ENCODE measurements at regions not wholly inside any gene's neighbourhood (a gene's known extent, or its start where the extent isn't known, plus 50 kb on each side); places are given as distances from the start of the nearest gene placed in this dataset.
"Not testable (repeated sequence)": the region's sequence is repeated elsewhere in the genome, so short reads cannot be mapped to it uniquely, and the experiment has no call there.

- H3K36me3 ChIP-seq; H3K27me3 ChIP-seq (replicated peaks); H3K9me3 ChIP-seq (replicated peaks); DNase-seq (ENCODE audit: low read depth in 1 of 2, low spot score in 2 of 2); H3K27ac ChIP-seq; H3K4me1 ChIP-seq (replicated peaks); H3K4me3 ChIP-seq: not testable (repeated sequence)
Measured at GRCh38 chr6:4725136-4725760, 51.0 kb upstream of the CDYL start.

- not testable (repeated sequence) for H3K4me3 ChIP-seq; H3K4me1 ChIP-seq (replicated peaks)
Measured at GRCh38 chr6:4724727-4725126, 51.5 kb upstream of the CDYL start.

GRCh38 chr6:4723383-4723782, 52.8 kb upstream of the CDYL start:
- Histone ChIP-seq H3K9me3 (replicated peaks) (no peaks in the 10 kb centered on the region), H3K27me3 (replicated peaks) (no peaks in the 10 kb centered on the region), H3K4me3 (no peak overlapping the region), H3K4me1 (replicated peaks) (peaks cover 7% of the 10 kb centered on the region), H3K27ac (no peak overlapping the region), H3K36me3 (no peaks in the 10 kb centered on the region)
- no peak for DNase-seq (ENCODE audit: low read depth in 1 of 2, low spot score in 2 of 2)

More at GRCh38 chr6:4724727-4725126, 51.5 kb upstream of the CDYL start:
- DNase-seq (ENCODE audit: low read depth in 1 of 2, low spot score in 2 of 2); H3K27me3 ChIP-seq (replicated peaks); H3K36me3 ChIP-seq; H3K27ac ChIP-seq; H3K9me3 ChIP-seq (replicated peaks): not testable (repeated sequence)

DNA sequence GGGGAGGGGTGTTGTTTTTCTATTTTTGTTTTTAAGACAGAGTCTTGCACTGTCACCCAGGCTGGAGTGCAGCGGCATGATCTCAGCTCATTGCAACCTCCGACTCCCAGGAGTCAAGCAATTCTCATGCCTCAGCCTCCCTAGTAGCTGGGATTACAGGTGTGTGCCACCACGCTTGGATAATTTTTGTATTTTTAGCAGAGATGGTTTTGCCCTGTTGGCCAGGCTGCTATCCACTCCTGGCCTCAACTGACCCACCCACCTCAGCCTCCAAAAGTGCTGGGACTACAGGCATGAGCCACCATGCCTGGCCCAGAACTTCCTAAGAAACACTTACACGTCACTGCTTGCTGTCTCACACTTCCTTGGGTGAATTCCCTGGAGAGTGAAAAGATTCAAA, 54.8 kb upstream of the CDYL start:
- not testable (repeated sequence) for H3K4me1 ChIP-seq (replicated peaks); H3K36me3 ChIP-seq; H3K27ac ChIP-seq; H3K27me3 ChIP-seq (replicated peaks); H3K4me3 ChIP-seq; DNase-seq (ENCODE audit: low read depth in 1 of 2, low spot score in 2 of 2); H3K9me3 ChIP-seq (replicated peaks)

- H3K36me3 ChIP-seq, result no peaks in the 10 kb centered on the region
- no peaks in the 10 kb centered on the region for H3K9me3 ChIP-seq (replicated peaks)
- no peak overlapping the region for H3K27ac ChIP-seq
- H3K4me1 ChIP-seq (replicated peaks), result no peaks in the 10 kb centered on the region
- no peak overlapping the region for H3K4me3 ChIP-seq
- no peak for DNase-seq (ENCODE audit: low read depth in 1 of 2, low spot score in 2 of 2)
- H3K27me3 ChIP-seq (replicated peaks), result no peaks in the 10 kb centered on the region
Measured at GRCh38 chr6:4719491-4719890, 56.7 kb upstream of the CDYL start.

GRCh38 chr6:4717856-4718255, 58.3 kb upstream of the CDYL start:
- no peaks in the 10 kb centered on the region for H3K36me3 ChIP-seq
- no peak for DNase-seq (ENCODE audit: low read depth in 1 of 2, low spot score in 2 of 2)
- no peaks in the 10 kb centered on the region for H3K9me3 ChIP-seq (replicated peaks)
- no peaks in the 10 kb centered on the region for H3K27me3 ChIP-seq (replicated peaks)
- H3K27ac ChIP-seq, result no peak overlapping the region
- H3K4me3 ChIP-seq, result no peak overlapping the region
- H3K4me1 ChIP-seq (replicated peaks), result no peaks in the 10 kb centered on the region

- Histone ChIP-seq H3K36me3 (no peaks in the 10 kb centered on the region), H3K9me3 (replicated peaks) (no peaks in the 10 kb centered on the region), H3K4me3 (no peak overlapping the region), H3K4me1 (replicated peaks) (no peaks in the 10 kb centered on the region), H3K27ac (no peak overlapping the region), H3K27me3 (replicated peaks) (no peaks in the 10 kb centered on the region)
- DNase-seq (ENCODE audit: low read depth in 1 of 2, low spot score in 2 of 2), result no peak
Measured at GRCh38 chr6:4717124-4717523, 59.1 kb upstream of the CDYL start.

GRCh38 chr6:4714961-4715501, 61.2 kb upstream of the CDYL start:
- DNase-seq (ENCODE audit: low read depth in 1 of 2, low spot score in 2 of 2), result no peak
- no peak overlapping the region for H3K27ac ChIP-seq
- no peaks in the 10 kb centered on the region for H3K27me3 ChIP-seq (replicated peaks)
- H3K36me3 ChIP-seq, result no peaks in the 10 kb centered on the region
- H3K4me3 ChIP-seq, result no peak overlapping the region
- no peaks in the 10 kb centered on the region for H3K9me3 ChIP-seq (replicated peaks)
- H3K4me1 ChIP-seq (replicated peaks), result no peaks in the 10 kb centered on the region

GRCh38 chr6:4712291-4712690, 63.9 kb upstream of the CDYL start:
- H3K27me3 ChIP-seq (replicated peaks), result no peaks in the 10 kb centered on the region
- no peaks in the 10 kb centered on the region for H3K9me3 ChIP-seq (replicated peaks)
- H3K27ac ChIP-seq, result no peak overlapping the region
- no peak overlapping the region for H3K4me3 ChIP-seq
- DNase-seq (ENCODE audit: low read depth in 1 of 2, low spot score in 2 of 2), result no peak
- H3K36me3 ChIP-seq, result no peaks in the 10 kb centered on the region
- no peaks in the 10 kb centered on the region for H3K4me1 ChIP-seq (replicated peaks)

GRCh38 chr6:4707011-4707410, 69.2 kb upstream of the CDYL start:
- H3K9me3 ChIP-seq (replicated peaks), result no peaks in the 10 kb centered on the region
- no peaks in the 10 kb centered on the region for H3K36me3 ChIP-seq
- no peaks in the 10 kb centered on the region for H3K27me3 ChIP-seq (replicated peaks)
- H3K4me1 ChIP-seq (replicated peaks), result no peaks in the 10 kb centered on the region
- DNase-seq (ENCODE audit: low read depth in 1 of 2, low spot score in 2 of 2), result no peak
- H3K27ac ChIP-seq, result no peak overlapping the region
- no peak overlapping the region for H3K4me3 ChIP-seq

DNA sequence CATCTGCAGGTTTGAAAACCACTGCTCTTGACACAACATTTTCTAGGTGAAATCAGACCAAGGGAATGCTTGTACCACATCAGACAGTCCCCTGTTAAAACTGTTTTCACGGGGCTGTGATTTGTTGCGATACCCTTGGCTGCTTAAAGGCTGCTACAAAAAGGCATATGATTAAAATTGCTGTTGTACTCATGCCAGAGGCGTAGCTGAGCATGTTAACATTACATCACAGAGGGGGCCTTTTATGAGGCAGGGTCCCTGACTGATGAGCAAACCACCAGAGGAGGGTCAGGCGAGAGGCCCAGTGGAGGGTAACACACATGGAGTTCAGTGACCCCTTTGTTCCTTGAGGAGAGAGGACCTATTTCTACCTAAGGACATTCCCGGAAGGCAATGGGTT, 70.4 kb upstream of the CDYL start:
- H3K4me1 ChIP-seq (replicated peaks), result no peaks in the 10 kb centered on the region

DNA sequence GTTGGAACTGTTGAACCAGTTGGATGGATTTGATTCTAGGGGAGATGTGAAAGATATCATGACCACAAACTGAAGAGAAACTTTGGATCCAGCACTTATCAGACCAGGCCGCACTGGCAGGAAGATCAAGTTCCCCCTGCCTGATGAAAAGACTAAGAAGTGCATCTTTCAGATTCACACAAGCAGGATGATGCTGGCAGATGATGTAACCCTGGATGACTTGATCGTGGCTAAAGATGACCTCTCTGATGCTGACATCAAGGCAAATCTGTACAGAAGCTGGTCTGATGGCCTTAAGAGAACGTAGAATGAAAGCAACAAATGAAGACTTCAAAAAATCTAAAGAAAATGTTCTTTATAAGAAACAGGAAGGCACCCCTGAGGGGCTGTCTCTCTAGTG, 72.8 kb upstream of the CDYL start:
- no peak for DNase-seq (ENCODE audit: low read depth in 1 of 2, low spot score in 2 of 2)
- no peak overlapping the region for H3K4me3 ChIP-seq

More for the DNA sequence above, 70.4 kb upstream of the CDYL start:
- H3K27ac ChIP-seq, result no peak overlapping the region
- H3K36me3 ChIP-seq, result no peaks in the 10 kb centered on the region
- no peak overlapping the region for H3K4me3 ChIP-seq
- no peak for DNase-seq (ENCODE audit: low read depth in 1 of 2, low spot score in 2 of 2)
- no peaks in the 10 kb centered on the region for H3K27me3 ChIP-seq (replicated peaks)
- no peaks in the 10 kb centered on the region for H3K9me3 ChIP-seq (replicated peaks)

GRCh38 chr6:4698901-4699659, 77.1 kb upstream of the CDYL start:
- no peak overlapping the region for H3K4me3 ChIP-seq
- no peaks in the 10 kb centered on the region for H3K9me3 ChIP-seq (replicated peaks)
- no peaks in the 10 kb centered on the region for H3K4me1 ChIP-seq (replicated peaks)
- H3K27me3 ChIP-seq (replicated peaks), result no peaks in the 10 kb centered on the region
- DNase-seq (ENCODE audit: low read depth in 1 of 2, low spot score in 2 of 2), result no peak
- H3K27ac ChIP-seq, result no peak overlapping the region
- H3K36me3 ChIP-seq, result no peaks in the 10 kb centered on the region

More for the DNA sequence above, 72.8 kb upstream of the CDYL start:
- no peaks in the 10 kb centered on the region for H3K9me3 ChIP-seq (replicated peaks)
- H3K36me3 ChIP-seq, result no peaks in the 10 kb centered on the region
- H3K27me3 ChIP-seq (replicated peaks), result no peaks in the 10 kb centered on the region
- H3K4me1 ChIP-seq (replicated peaks), result no peaks in the 10 kb centered on the region
- no peak overlapping the region for H3K27ac ChIP-seq

- no peak overlapping the region for H3K4me3 ChIP-seq
- no peaks in the 10 kb centered on the region for H3K36me3 ChIP-seq
- 0 out of 2 replicates have a peak, but pooled peaks cover 2% of the 10 kb centered on the region for H3K27me3 ChIP-seq (replicated peaks)
- no peak for DNase-seq (ENCODE audit: low read depth in 1 of 2, low spot score in 2 of 2)
- no peaks in the 10 kb centered on the region for H3K9me3 ChIP-seq (replicated peaks)
- no peak overlapping the region for H3K27ac ChIP-seq
- peaks cover 4% of the 10 kb centered on the region for H3K4me1 ChIP-seq (replicated peaks)
Measured at GRCh38 chr6:4693173-4693970, 82.8 kb upstream of the CDYL start.

Measured in SJSA1 (cell line).